Activated naive CD4-positive, alpha-beta T cell treated with Interleukin-2 at 50 U/mL for 16 hours (primary cell): ENCODE measurements at regions not wholly inside any gene's neighbourhood (a gene's known extent, or its start where the extent isn't known, plus 50 kb on each side); places are given as distances from the start of the nearest gene placed in this dataset.

Source experiments
- DNase-seq: peaks from one replicate; pipeline ENCODE4 v3.0.0-alpha.2; 2020

DNA sequence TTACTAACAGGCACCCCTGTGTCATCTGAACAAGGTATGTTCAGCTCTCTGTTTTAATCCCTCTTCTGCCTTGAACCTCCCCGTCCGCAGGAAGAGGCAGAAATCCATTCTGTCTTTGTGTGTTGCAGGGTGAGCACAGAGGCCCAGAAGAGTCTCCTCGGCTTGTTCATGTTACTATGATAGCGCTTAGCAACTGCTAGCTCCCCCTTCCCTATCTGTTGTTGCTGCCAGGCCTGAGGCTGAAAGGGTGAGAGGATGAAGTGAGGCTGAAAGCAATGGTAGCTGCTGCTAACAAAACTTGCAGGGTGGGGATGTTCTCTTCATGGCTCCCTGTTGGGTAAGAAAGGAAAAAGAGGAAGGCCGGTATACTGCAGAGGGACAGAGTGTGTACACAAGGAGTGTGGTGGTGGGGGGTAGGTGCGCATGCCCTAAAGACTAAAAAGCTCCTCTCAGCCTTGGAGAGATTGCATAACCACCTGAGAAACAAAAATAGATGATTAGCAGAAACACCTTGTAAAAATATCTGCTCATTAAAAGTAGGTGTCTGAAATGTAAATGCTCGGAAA lies 55.2 kb upstream of the CITED2 start:
- DNase-seq, result no peak

DNA sequence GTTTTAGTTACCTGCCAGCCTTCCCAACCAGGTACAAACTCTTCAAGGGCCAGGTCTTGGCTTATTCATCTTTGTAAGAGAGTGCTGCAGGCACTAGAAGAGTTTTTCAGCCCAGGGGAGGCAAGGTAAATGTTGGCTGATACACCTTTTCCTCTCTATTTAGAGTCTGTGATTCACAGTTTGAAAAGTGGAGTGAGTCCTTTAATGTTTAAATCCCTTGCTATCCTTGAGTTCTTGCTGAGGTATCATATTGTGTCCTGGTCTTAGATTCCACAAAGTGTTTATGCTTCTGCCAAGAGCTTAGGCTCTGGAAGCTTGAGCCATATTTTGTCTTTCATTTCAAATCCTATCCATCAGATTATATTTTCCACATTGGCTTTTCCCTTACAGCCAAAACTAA lies 52.8 kb upstream of the CITED2 start:
- DNase-seq, result no peak

GRCh38 chr6:139426795-139427194 lies 52.3 kb upstream of the CITED2 start:
- DNase-seq, result no peak

GRCh38 chr6:139425780-139426179 lies 51.3 kb upstream of the CITED2 start:
- no peak for DNase-seq

- no peak for DNase-seq
Measured at GRCh38 chr6:139423971-139424667, 49.7 kb upstream of the CITED2 start.
